ENCODE measurements at regions not wholly inside any gene's neighbourhood (a gene's known extent, or its start where the extent isn't known, plus 50 kb on each side); places are given as distances from the start of the nearest gene placed in this dataset.

- no peak for DNase-seq (ENCODE audit: low read depth)
Observed at GRCh38 chr2:611519-611918, 65.7 kb downstream of the TMEM18 start.

GRCh38 chr2:610491-610890 lies 66.7 kb downstream of the TMEM18 start:
- DNase-seq (ENCODE audit: low read depth): no peak

GRCh38 chr2:609881-610280 lies 67.3 kb downstream of the TMEM18 start:
- DNase-seq (ENCODE audit: low read depth): no peak

- no peak for DNase-seq (ENCODE audit: low read depth)
Observed at GRCh38 chr2:609449-609848, 67.8 kb downstream of the TMEM18 start.

GRCh38 chr2:608711-609110 lies 68.5 kb downstream of the TMEM18 start:
- no peak for DNase-seq (ENCODE audit: low read depth)

- DNase-seq (ENCODE audit: low read depth): no peak
Observed at GRCh38 chr2:608297-608696, 68.9 kb downstream of the TMEM18 start.

- DNase-seq (ENCODE audit: low read depth): no peak
Observed at GRCh38 chr2:607709-608108, 69.5 kb downstream of the TMEM18 start.

GRCh38 chr2:607172-607571 lies 70.0 kb downstream of the TMEM18 start:
- no peak for DNase-seq (ENCODE audit: low read depth)

- DNase-seq (ENCODE audit: low read depth): no peak
Observed at GRCh38 chr2:605674-606608, 71.3 kb downstream of the TMEM18 start.

- no peak for DNase-seq (ENCODE audit: low read depth)
Observed at GRCh38 chr2:604854-605524, 72.2 kb downstream of the TMEM18 start.

- no peak for DNase-seq (ENCODE audit: low read depth)
Observed at GRCh38 chr2:604385-604784, 72.8 kb downstream of the TMEM18 start.

GRCh38 chr2:603869-604268 lies 73.3 kb downstream of the TMEM18 start:
- no peak for DNase-seq (ENCODE audit: low read depth)

- no peak for DNase-seq (ENCODE audit: low read depth)
Observed at GRCh38 chr2:603427-603826, 73.8 kb downstream of the TMEM18 start.

- no peak for DNase-seq (ENCODE audit: low read depth)
Observed at GRCh38 chr2:602571-603359, 74.4 kb downstream of the TMEM18 start.

- no peak for DNase-seq (ENCODE audit: low read depth)
Observed at GRCh38 chr2:601806-602455, 75.3 kb downstream of the TMEM18 start.

- DNase-seq (ENCODE audit: low read depth): no peak
Observed at GRCh38 chr2:601387-601698, 75.9 kb downstream of the TMEM18 start.

- no peak for DNase-seq (ENCODE audit: low read depth)
Observed at GRCh38 chr2:600542-601386, 76.4 kb downstream of the TMEM18 start.

- DNase-seq (ENCODE audit: low read depth): no peak
Observed at GRCh38 chr2:599601-600000, 77.6 kb downstream of the TMEM18 start.

- no peak for DNase-seq (ENCODE audit: low read depth)
Observed at GRCh38 chr2:598058-598802, 79.0 kb downstream of the TMEM18 start.

- DNase-seq (ENCODE audit: low read depth): no peak
Observed at GRCh38 chr2:595831-596592, 81.2 kb downstream of the TMEM18 start.
